Motor neuron (in vitro differentiated cells): ENCODE measurements at regions not wholly inside any gene's neighbourhood (a gene's known extent, or its start where the extent isn't known, plus 50 kb on each side); places are given as distances from the start of the nearest gene placed in this dataset.
"Not testable (repeated sequence)": the region's sequence is repeated elsewhere in the genome, so short reads cannot be mapped to it uniquely, and the experiment has no call there.

Experiments used
- ATAC-seq, 8 experiments: fragments of 200-7000 bp; cut with Tn5 transposase; replicated peaks in 6 of 8; 2 replicates each; pipeline ENCODE4 v1.8.0; 2021; ENCODE audit warnings: mild to moderate bottlenecking in 8 of 8, moderate library complexity in 8 of 8
- H3K27ac ChIP-seq, 2 donors: fragments of 250-450 bp; sonication (Bioruptor Pico); 2 replicates each; pipeline ENCODE4 v1.9.0; 2021; ENCODE audit warnings: antibody characterized with exemption in 2 of 2, mild to moderate bottlenecking in 2 of 2, moderate library complexity in 1 of 2
- H3K4me1 ChIP-seq, 2 donors: fragments of 250-450 bp; sonication (Bioruptor Pico); replicated peaks in 1 of 2; 2 replicates each; pipeline ENCODE4 v1.6.1; 2021; ENCODE audit warnings: antibody characterized with exemption in 2 of 2, mild to moderate bottlenecking in 2 of 2, moderate library complexity in 1 of 2
- H3K4me3 ChIP-seq, 5 donors: fragments of 250-450 bp; sonication (Bioruptor Pico); 2 replicates each; pipeline ENCODE4 v1.9.0; 2021; ENCODE audit warnings: antibody characterized with exemption in 5 of 5, mild to moderate bottlenecking in 5 of 5, moderate library complexity in 4 of 5
- WGBS, 10 experiments: fragments of 450-650 bp; shearing (Covaris generic); methylation state at CpG; one replicate each; pipeline ENCODE4 v1.0.0; 2022; 5-methylcytosine and 5-hydroxymethylcytosine counted together
- in situ Hi-C, 9 experiments: fragments of 400-800 bp; cut with MboI; loops; one replicate each; pipeline ENCODE4 v1.15.0; 2021; ENCODE audit warnings: low sequenced_read_pairs in 9 of 9, low pct_unique_long_range_greater_than_20kb in 2 of 9; ENCODE audit not compliant: unreplicated experiment in 9 of 9

- in situ Hi-C loops: no loop called here
- Histone ChIP-seq H3K4me1 (no peaks in the 10 kb centered on the region), H3K27ac (no peak overlapping the region), H3K4me3 (no peak overlapping the region)
- 83 to 100% (median 88%) methylated on average over 1 to 4 of the region's 4 CpGs; no CpG with 5 or more reads in 1 of the 10 experiments for WGBS, 10 experiments
- no peak for ATAC-seq
These were observed 118.2 kb upstream of the PRR16 start for GRCh38 chr5:120345947-120346346.

- 62 to 95% (median 80%) methylated on average over 3 to 5 of the region's 5 CpGs; no CpG with 5 or more reads in 6 of the 10 experiments for WGBS, 10 experiments
- not testable (repeated sequence) for H3K4me3 ChIP-seq
These were observed 113.0 kb upstream of the PRR16 start for GRCh38 chr5:120351071-120351470.

GRCh38 chr5:120354126-120354525 lies 110.0 kb upstream of the PRR16 start:
- Histone ChIP-seq H3K27ac (no peak overlapping the region), H3K4me1 (no peaks in the 10 kb centered on the region), H3K4me3 (no peak overlapping the region)
- in situ Hi-C loops: no loop called here
- WGBS, 10 experiments: 52 to 100% (median 94%) methylated on average over 1 to 2 of the region's 2 CpGs; no CpG with 5 or more reads in 1 of the 10 experiments
- ATAC-seq: no peak

More at GRCh38 chr5:120351071-120351470, 113.0 kb upstream of the PRR16 start:
- ATAC-seq, in situ Hi-C loops, H3K27ac ChIP-seq, H3K4me1 ChIP-seq: not testable (repeated sequence)

GRCh38 chr5:120358949-120359348 lies 105.2 kb upstream of the PRR16 start:
- WGBS, 10 experiments: 77 to 100% (median 94%) methylated on average over 1 to 3 of the region's 3 CpGs
- ATAC-seq: no peak

GRCh38 chr5:120361941-120362340 lies 102.2 kb upstream of the PRR16 start:
- 18 to 100% (median 80%) methylated on average over 1 to 3 of the region's 3 CpGs for WGBS, 10 experiments
- Histone ChIP-seq H3K27ac (no peak overlapping the region), H3K4me3 (no peak overlapping the region), H3K4me1 (no peaks in the 10 kb centered on the region)
- in situ Hi-C loops: no loop called here
- ATAC-seq: no peak

More at GRCh38 chr5:120358949-120359348, 105.2 kb upstream of the PRR16 start:
- H3K4me1 ChIP-seq: no peaks in the 10 kb centered on the region
- no peak overlapping the region for H3K4me3 ChIP-seq
- in situ Hi-C loops: no loop called here
- no peak overlapping the region for H3K27ac ChIP-seq

GRCh38 chr5:120362426-120362825 lies 101.7 kb upstream of the PRR16 start:
- ATAC-seq: no peak
- in situ Hi-C loops: no loop called here
- Histone ChIP-seq H3K27ac (no peak overlapping the region), H3K4me1 (no peaks in the 10 kb centered on the region), H3K4me3 (no peak overlapping the region)
- WGBS, 10 experiments: 20 to 100% (median 87%) methylated on average over 1 to 5 of the region's 5 CpGs; no CpG with 5 or more reads in 2 of the 10 experiments

- 80 to 100% (median 92%) methylated on average over 1 to 7 of the region's 7 CpGs for WGBS, 10 experiments
- in situ Hi-C loops: no loop called here
- no peak overlapping the region for H3K27ac ChIP-seq
- no peak overlapping the region for H3K4me3 ChIP-seq
- peak in 5 of 8 experiments; percentile 12 to 91 (median 42) for ATAC-seq
- H3K4me1 ChIP-seq: no peaks in the 10 kb centered on the region
These were observed 98.2 kb upstream of the PRR16 start for GRCh38 chr5:120365656-120366446.

GRCh38 chr5:120367896-120368634 lies 96.0 kb upstream of the PRR16 start:
- no peak for ATAC-seq
- H3K4me1 ChIP-seq: no peaks in the 10 kb centered on the region
- H3K27ac ChIP-seq: no peak overlapping the region
- 80 to 100% (median 100%) methylated on average over 1 to 4 of the region's 13 CpGs; no CpG with 5 or more reads in 1 of the 10 experiments for WGBS, 10 experiments
- in situ Hi-C loops: no loop called here
- H3K4me3 ChIP-seq: no peak overlapping the region

GRCh38 chr5:120368923-120369715 lies 95.0 kb upstream of the PRR16 start:
- in situ Hi-C loops: no loop called here
- no peak for ATAC-seq
- WGBS, 10 experiments: 33 to 100% (median 89%) methylated on average over 1 to 4 of the region's 8 CpGs; no CpG with 5 or more reads in 4 of the 10 experiments
- H3K4me3 ChIP-seq: no peak overlapping the region
- no peak overlapping the region for H3K27ac ChIP-seq
- no peaks in the 10 kb centered on the region for H3K4me1 ChIP-seq

GRCh38 chr5:120372899-120373298 lies 91.2 kb upstream of the PRR16 start:
- ATAC-seq: no peak
- 33 to 96% (median 76%) methylated on average over 1 to 3 of the region's 3 CpGs; no CpG with 5 or more reads in 2 of the 10 experiments for WGBS, 10 experiments
- in situ Hi-C loops: no loop called here
- H3K4me1 ChIP-seq: no peaks in the 10 kb centered on the region
- no peak overlapping the region for H3K27ac ChIP-seq
- no peak overlapping the region for H3K4me3 ChIP-seq

GRCh38 chr5:120375248-120375647 lies 88.9 kb upstream of the PRR16 start:
- in situ Hi-C loops: no loop called here
- ATAC-seq: no peak
- WGBS, 10 experiments: 0 to 91% (median 62%) methylated on average over 1 of the region's 1 CpG
- no peak overlapping the region for H3K4me3 ChIP-seq
- no peaks in the 10 kb centered on the region for H3K4me1 ChIP-seq
- H3K27ac ChIP-seq: no peak overlapping the region

GRCh38 chr5:120380644-120381043 lies 83.5 kb upstream of the PRR16 start:
- no peak overlapping the region for H3K4me3 ChIP-seq
- no peak for ATAC-seq
- WGBS, 10 experiments: 0 to 100% (median 78%) methylated on average over 1 of the region's 1 CpG; no CpG with 5 or more reads in 2 of the 10 experiments
- in situ Hi-C loops: no loop called here
- H3K4me1 ChIP-seq: no peaks in the 10 kb centered on the region
- no peak overlapping the region for H3K27ac ChIP-seq

GRCh38 chr5:120382833-120383232 lies 81.3 kb upstream of the PRR16 start:
- WGBS, 10 experiments: 41 to 100% (median 89%) methylated on average over 1 to 2 of the region's 2 CpGs
- no peak overlapping the region for H3K4me3 ChIP-seq
- in situ Hi-C loops: no loop called here
- no peaks in the 10 kb centered on the region for H3K4me1 ChIP-seq
- peak in 1 of 8 experiments; percentile 68 for ATAC-seq
- no peak overlapping the region for H3K27ac ChIP-seq
